ENCODE measurements at regions not wholly inside any gene's neighbourhood (a gene's known extent, or its start where the extent isn't known, plus 50 kb on each side); places are given as distances from the start of the nearest gene placed in this dataset.

DNA sequence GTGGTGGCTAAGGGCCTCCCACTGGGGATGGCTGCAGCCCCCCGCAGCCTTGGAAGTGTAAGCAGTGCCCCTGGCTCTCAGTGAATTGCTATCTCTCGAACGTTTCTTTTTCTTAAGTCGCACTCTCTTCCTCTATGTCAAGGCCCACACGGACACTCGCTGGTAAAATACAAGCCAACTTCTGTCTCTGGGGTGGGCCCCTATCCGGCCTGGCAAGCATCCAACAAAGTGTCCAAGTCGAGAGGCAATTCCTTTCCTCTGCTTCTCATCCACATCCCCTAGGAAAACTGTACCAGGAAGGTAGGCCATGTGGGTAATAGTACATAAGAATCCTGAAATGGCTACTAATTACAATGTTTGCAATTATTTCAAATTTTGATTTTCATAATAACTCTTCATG is 194.9 kb upstream of the MGMT start:
- DNase-seq = no peak
- TF ChIP-seq POLR2A (IDR thresholded peaks at IDR 0.05; ENCODE audit: low read length) (no peak), GATA1 (IDR thresholded peaks at IDR 0.05; ENCODE audit: low read depth, low read length) (no peak)

DNA sequence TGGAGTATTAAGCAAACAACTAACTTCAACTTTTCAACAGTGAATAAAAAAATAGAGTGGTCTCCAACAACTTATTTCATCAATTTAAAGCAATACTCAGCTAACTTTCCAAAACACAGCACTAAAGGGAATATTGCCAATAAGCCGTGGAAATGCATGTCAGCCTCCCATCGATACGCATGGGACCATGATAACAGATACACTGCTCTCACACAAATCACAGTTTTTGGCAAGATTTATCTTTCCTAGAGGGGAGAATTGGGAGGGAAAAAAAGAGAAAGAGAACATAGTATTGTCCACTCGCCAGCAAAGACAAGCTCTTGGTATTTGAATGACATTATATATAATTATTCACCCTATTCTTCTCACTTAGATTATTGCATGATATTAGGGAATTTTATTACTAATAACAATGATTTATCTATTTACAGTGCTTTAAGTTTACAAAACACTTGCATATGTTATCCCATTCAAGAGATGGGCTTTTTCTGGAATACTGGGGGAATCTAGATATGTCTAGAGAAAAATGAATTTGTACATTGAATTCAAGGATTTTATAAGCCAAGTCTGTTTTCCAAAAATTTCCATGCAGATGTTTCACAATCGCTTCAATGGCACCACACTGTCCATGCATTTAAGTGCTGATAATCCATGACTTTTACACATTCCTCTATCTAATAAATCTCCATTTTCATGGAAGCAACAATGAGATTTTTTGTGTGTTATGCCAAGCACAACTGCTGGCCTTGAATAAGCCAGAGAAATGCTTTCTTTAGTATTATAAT is 194.0 kb upstream of the MGMT start:
- no peak for TF ChIP-seq POLR2A (IDR thresholded peaks at IDR 0.05; ENCODE audit: low read length)
- TF ChIP-seq GATA1 (IDR thresholded peaks at IDR 0.05; ENCODE audit: low read depth, low read length) = no peak
- no peak for DNase-seq

DNA sequence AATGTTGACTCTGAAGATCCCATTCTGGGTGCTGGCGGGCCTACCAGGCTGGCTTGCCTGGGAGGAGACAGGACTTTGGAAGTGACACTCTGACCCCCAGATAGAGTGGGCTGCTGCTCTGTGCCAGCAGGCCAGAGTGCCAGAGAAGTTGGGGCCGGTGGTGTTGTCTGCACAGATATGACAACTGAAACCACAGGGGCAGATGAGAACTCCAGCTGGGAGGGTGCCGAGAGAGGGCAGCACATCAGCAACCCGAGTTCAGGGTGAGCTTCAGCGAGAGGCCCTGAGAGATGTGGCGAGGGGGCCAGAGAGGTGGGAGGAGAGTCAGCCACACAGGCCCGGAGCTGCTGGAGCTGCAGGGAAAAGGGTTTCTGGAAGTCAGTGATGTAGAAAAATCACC is 193.2 kb upstream of the MGMT start:
- no peak for DNase-seq
- TF ChIP-seq GATA1 (IDR thresholded peaks at IDR 0.05; ENCODE audit: low read depth, low read length) (no peak), POLR2A (IDR thresholded peaks at IDR 0.05; ENCODE audit: low read length) (no peak)

DNA sequence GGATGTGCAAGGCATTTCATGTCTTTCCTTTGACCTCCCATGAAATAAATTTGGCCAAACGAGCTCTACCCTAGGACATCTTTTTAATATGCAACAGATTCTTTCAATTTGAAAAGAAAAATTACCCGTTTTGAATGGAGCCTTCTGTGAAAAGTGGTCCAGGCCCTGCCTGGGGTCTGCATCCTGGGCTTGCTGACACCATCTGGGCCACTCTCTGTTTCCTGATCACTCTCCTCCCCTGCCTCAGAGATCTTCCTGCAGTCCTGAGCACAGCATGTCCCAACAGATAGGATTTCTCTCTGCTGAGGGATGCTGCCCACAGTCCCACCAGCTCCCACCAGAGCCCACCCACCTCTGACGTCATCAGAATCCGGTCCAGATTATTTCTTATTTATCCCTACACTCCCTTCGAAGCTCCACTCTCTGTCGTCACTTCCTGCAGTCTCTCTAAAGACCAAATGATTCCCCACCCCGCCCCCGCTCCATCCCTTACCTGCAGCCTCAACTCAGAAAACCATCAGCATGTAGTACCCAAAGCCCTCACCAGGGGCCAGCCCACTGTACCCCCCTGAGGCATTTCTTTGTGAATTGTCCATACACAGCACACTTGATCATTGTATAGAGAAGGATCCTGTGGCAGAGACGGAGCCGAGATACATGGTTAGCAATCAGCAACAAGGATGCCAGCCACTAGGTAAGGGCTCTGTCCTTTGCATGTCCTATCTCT is 192.1 kb upstream of the MGMT start:
- no peak for DNase-seq
- no peak for TF ChIP-seq GATA1 (IDR thresholded peaks at IDR 0.05; ENCODE audit: low read depth, low read length)
- no peak for TF ChIP-seq POLR2A (IDR thresholded peaks at IDR 0.05; ENCODE audit: low read length)

DNA sequence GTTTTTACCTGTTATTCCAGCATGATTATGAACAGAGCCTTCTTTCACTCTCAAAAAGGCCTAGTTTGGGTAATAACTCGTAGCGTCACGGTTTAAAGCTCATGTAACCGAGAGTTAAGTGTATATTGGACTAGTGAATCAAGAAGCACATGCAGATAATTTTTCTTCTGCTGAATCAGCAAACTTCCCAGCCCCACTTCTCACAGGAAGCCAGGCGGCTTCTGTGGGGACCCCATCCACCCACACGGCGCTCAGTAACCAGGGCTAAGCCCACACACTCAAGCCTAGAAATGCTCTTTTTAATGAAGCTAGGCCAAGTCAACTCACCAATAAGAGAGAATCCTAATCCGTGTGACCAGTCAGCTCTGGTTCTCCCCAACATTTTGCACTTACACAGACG is 191.2 kb upstream of the MGMT start:
- no peak for TF ChIP-seq GATA1 (IDR thresholded peaks at IDR 0.05; ENCODE audit: low read depth, low read length)
- no peak for TF ChIP-seq POLR2A (IDR thresholded peaks at IDR 0.05; ENCODE audit: low read length)
- no peak for DNase-seq

DNA sequence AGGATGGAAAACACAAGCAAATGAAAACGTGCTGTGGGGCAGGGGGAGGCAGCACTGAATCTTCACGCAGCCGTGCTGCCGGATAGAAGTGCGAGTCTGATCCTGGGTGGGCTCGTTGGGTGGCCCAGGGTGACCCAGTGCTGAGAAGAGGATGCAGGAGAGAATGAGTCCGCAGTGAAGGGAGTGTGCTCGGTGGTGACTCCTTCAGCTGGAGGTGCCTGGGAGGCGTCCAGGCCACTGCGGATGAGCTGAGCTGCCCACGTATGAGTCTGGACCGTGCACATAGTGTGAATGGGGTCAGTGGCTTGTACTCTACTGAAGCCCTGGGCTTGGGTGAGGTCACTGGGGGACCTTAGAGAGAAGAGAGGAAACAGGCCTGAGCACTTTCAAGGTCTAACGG is 190.0 kb upstream of the MGMT start:
- no peak for DNase-seq
- no peak for TF ChIP-seq GATA1 (IDR thresholded peaks at IDR 0.05; ENCODE audit: low read depth, low read length)
- TF ChIP-seq POLR2A (IDR thresholded peaks at IDR 0.05; ENCODE audit: low read length) = no peak

DNA sequence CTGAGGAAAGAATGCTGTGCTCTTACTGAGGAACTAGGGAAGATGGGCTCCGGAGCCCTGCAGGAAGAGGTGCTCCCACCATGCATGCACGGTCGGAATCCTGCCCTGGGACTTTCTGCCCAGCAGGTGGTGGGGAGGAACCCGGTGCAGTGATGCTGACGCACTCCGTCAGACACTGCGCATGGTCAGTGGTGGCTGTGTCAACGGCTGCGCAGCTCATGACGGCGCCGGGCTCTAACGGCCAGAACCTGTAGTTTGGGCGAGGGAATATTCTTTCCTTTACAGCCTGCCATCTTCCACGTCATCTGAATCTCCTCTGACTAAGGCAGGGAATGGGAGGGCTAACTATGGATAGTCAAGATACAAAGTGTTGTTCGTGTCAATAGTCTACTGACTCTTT is 189.2 kb upstream of the MGMT start:
- no peak for TF ChIP-seq GATA1 (IDR thresholded peaks at IDR 0.05; ENCODE audit: low read depth, low read length)
- no peak for TF ChIP-seq POLR2A (IDR thresholded peaks at IDR 0.05; ENCODE audit: low read length)
- no peak for DNase-seq

DNA sequence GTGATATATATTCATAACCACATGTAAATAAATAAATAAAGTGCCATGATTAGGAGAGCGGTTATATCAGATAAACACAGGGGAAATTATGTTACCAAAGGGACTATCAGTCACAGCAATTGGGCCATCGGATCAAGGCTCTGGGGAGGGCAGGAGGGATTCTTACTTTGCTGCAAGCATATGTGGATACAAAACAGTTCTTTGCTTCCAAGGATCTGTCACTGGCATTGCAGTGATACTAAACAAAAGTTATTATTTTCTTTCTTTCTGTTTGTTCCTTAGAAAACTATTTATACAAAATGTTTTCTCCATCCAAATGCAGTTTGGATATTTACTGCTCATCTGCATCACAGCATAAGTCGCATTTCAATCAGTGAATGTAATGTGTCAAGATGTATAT is 188.4 kb upstream of the MGMT start:
- no peak for TF ChIP-seq GATA1 (IDR thresholded peaks at IDR 0.05; ENCODE audit: low read depth, low read length)
- no peak for TF ChIP-seq POLR2A (IDR thresholded peaks at IDR 0.05; ENCODE audit: low read length)
- DNase-seq = no peak

DNA sequence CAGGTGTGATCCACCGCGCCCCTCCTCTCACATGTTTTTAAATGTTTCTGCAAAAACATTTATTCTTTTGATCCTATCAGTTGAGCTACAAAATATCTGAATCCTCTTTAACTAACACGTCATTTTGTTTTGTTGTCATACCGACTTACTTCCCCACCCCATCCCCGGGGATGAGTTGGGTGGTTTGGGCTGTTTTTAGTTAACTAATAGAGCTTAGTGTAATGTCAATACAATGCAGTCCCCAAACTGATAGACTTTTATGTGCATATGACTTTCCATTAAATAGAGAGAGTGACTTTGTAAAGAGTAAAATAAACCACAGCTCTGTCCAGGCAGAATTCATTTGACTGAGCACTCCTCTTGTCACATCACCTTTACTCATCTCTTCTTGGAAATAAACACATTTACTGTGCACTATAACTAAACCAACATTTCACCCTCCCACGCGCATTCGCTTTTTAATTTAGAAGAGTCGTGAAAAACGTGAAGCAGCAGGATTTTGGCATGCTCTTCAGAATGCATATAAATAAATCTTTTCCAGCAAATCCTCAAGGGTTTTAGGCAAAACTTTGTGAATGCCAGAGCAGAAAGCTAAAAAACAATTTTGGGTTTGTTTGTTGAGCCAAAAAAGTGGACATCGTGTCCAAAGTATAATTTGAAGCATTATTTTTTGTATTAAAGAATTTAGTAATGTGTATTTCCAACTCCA is 187.4 kb upstream of the MGMT start:
- TF ChIP-seq POLR2A (IDR thresholded peaks at IDR 0.05; ENCODE audit: low read length) (no peak), GATA1 (IDR thresholded peaks at IDR 0.05; ENCODE audit: low read depth, low read length) (no peak)
- no peak for DNase-seq

DNA sequence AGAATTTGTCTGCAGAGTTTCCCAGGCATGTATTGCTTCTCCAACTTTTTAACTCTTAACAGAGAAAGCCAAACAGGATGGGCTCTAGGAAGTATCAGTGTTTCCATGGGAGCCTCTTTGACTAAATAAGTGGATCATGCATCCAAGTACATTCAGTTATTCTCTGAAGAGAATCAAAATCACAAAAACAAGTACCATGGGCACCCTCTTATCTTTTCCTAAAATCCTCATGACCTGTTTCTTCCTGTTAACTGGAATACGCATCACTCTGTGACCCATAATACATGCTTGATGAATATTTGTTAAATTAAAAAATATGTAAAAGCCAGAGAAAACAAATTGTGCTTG is 186.9 kb upstream of the MGMT start:
- no peak for DNase-seq
- TF ChIP-seq GATA1 (IDR thresholded peaks at IDR 0.05; ENCODE audit: low read depth, low read length) (no peak), POLR2A (IDR thresholded peaks at IDR 0.05; ENCODE audit: low read length) (no peak)

DNA sequence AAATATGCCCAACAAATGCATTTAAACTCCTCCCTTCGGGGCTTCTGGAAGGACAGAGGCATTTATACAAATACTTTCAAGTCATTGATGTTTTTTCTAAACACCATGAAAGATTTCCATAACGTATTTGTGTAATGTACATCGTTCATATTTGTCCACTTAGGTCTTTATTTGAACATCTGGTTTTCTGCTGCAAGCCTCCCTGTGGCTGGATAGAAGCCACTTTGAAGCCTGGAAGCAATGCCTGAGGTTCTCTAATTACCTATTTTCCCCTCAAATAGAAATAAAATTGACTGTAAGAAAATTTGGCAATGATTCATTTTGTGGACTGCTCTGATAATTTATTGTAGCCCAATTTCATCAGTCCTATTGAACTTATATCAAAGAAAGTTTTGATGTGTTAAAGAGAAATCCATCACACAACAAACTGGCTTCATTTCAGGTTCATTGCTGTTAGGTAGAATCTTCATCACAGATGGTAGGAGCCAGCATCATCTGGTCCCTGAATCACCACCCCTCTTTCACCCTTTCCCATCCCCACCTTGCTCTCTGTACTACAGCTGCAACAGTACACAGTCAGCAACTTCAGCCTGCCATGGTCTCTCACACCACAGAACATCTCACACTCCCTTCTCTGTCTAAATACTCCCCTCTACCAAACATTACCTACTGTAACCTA is 186.0 kb upstream of the MGMT start:
- no peak for TF ChIP-seq POLR2A (IDR thresholded peaks at IDR 0.05; ENCODE audit: low read length)
- no peak for DNase-seq

DNA sequence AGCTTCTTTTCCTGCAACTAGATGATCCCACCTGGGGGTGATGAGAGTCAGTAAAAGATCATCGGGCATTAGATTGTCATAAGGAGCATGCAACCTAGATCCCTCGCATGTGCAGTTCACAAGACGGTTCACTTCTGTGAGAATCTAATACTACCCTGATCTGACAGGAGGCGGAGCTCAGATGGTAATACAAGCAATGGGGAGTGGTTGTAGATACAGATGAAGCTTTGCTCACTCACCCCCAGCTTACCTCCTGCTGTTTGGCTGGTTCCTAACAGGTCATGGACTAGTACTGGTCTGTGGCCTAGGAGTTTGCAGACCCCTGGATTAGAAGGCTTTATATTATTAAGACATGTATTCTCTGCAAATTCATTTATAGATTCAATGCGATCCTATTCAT is 181.6 kb upstream of the MGMT start:
- TF ChIP-seq POLR2A (IDR thresholded peaks at IDR 0.05; ENCODE audit: low read length) (no peak), GATA1 (IDR thresholded peaks at IDR 0.05; ENCODE audit: low read depth, low read length) (no peak)
- DNase-seq = no peak

DNA sequence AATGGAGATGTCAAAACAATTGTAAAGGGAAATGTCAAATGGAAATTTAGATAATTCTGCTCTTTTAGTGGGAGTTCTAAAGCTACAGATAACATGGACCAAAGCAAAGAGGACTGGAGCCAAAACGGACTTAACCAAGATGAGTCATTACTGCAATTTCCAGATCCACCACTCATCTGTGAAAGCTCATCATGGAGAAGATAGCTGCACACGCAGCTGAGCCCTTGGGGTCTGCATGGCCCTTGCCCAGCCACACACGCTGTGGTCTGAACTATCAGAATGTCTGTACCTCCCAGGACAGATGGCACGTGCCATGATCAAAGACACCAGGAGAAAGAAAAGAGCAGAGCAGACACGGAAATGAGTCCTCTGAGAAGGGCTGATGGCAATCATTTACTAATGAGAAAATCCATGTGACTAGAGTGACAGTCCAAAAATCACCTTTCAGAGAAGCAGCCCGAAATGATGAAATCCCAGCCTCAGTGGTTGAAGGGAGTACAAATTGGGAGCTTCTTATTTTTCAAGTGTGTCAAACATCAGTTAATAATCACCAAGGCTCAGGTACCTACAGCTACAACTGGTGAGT is 177.9 kb upstream of the MGMT start:
- no peak for DNase-seq
- TF ChIP-seq POLR2A (IDR thresholded peaks at IDR 0.05; ENCODE audit: low read length) (no peak), GATA1 (IDR thresholded peaks at IDR 0.05; ENCODE audit: low read depth, low read length) (no peak)

Data from erythroblast (primary cell).